Fibroblast of lung (primary cell): ENCODE measurements at regions not wholly inside any gene's neighbourhood (a gene's known extent, or its start where the extent isn't known, plus 50 kb on each side); places are given as distances from the start of the nearest gene placed in this dataset.

Experiments used
- DNase-seq, 2 donors: peaks; one replicate each; pipeline versions ENCODE4 v3.0.0 to v3.0.0-alpha.2; 2010; ENCODE audit warnings: low read depth in 2 of 2
- H2AFZ ChIP-seq: 2 replicates; pipeline ENCODE4 v1.5.1; 2012; ENCODE audit warnings: low read length, control low read depth, inconsistent platforms
- H3K27ac ChIP-seq: 2 replicates; pipeline ENCODE4 v1.5.1; 2011; ENCODE audit warnings: low read length, control low read depth; ENCODE audit not compliant: insufficient read depth
- H3K27me3 ChIP-seq: 2 replicates; pipeline ENCODE4 v1.5.1; 2011; ENCODE audit warnings: mild to moderate bottlenecking, low read length; ENCODE audit not compliant: control insufficient read depth, insufficient read depth
- H3K36me3 ChIP-seq: 2 replicates; pipeline ENCODE4 v1.5.1; 2011; ENCODE audit warnings: low read length; ENCODE audit not compliant: control insufficient read depth, insufficient read depth
- H3K4me1 ChIP-seq: 2 replicates; pipeline ENCODE4 v1.5.1; 2011; ENCODE audit warnings: low read length; ENCODE audit not compliant: control insufficient read depth, insufficient read depth; ENCODE audit errors: extremely low read depth
- H3K4me2 ChIP-seq: 2 replicates; pipeline ENCODE4 v1.5.1; 2011; ENCODE audit warnings: low read length, control low read depth; ENCODE audit not compliant: insufficient read depth; ENCODE audit errors: extremely low read depth
- H3K4me3 ChIP-seq, 4 experiments: fragments of 200-600 bp in 1 of 4; sonication (generic) in 1 of 4; replicated peaks in 1 of 4; 2 replicates each; pipeline ENCODE4 v1.5.1; 2011 to 2016; ENCODE audit warnings: low read length in 4 of 4, low read depth in 3 of 4, mild to moderate bottlenecking in 3 of 4, control low read depth in 2 of 4, inconsistent platforms in 1 of 4, mixed read lengths in 1 of 4; ENCODE audit not compliant: insufficient read depth in 1 of 4; ENCODE audit errors: control extremely low read depth in 1 of 4
- H3K79me2 ChIP-seq: 2 replicates; pipeline ENCODE4 v1.5.1; 2012; ENCODE audit warnings: mild to moderate bottlenecking, low read length, inconsistent platforms; ENCODE audit not compliant: control insufficient read depth, insufficient read depth
- H3K9ac ChIP-seq: 2 replicates; pipeline ENCODE4 v1.5.1; 2011; ENCODE audit warnings: mild to moderate bottlenecking, low read length, control low read depth; ENCODE audit not compliant: insufficient read depth
- H3K9me3 ChIP-seq: 2 replicates; pipeline ENCODE4 v1.5.1; 2012; ENCODE audit warnings: low read depth, low read length; ENCODE audit not compliant: control insufficient read depth, insufficient read depth
- H4K20me1 ChIP-seq: 2 replicates; pipeline ENCODE4 v1.5.1; 2011; ENCODE audit warnings: low read length; ENCODE audit not compliant: control insufficient read depth, insufficient read depth; ENCODE audit errors: extremely low read depth
- CTCF ChIP-seq, 2 donors: IDR thresholded peaks in 1 of 2; conservative IDR thresholded peaks in 1 of 2; 1 replicate in 1 of 2; 2 replicates in 1 of 2; pipeline ENCODE4 v1.5.1; 2011 to 2012; ENCODE audit warnings: low read length in 2 of 2, control low read depth in 1 of 2, inconsistent platforms in 1 of 2, low read depth in 1 of 2, mild to moderate bottlenecking in 1 of 2
- EZH2 ChIP-seq: IDR thresholded peaks from 2 replicates; pipeline ENCODE4 v1.5.1; 2012; ENCODE audit warnings: low read length, control low read depth, mild to moderate bottlenecking; ENCODE audit errors: missing control alignments

GRCh38 chr3:146845361-146845760, 240.2 kb upstream of the PLSCR5 start:
- TF ChIP-seq EZH2: no peak
- TF ChIP-seq CTCF (conservative IDR thresholded peaks at IDR 0.05 in 1 of 2, IDR thresholded peaks at IDR 0.05 in 1 of 2; ENCODE audit: low read depth in 1 of 2, low read length in 2 of 2): no peak
- no peak overlapping the region for H3K27ac ChIP-seq

GRCh38 chr3:146843476-146843875, 238.3 kb upstream of the PLSCR5 start:
- no peaks in the 10 kb centered on the region for H3K27me3 ChIP-seq
- TF ChIP-seq CTCF (conservative IDR thresholded peaks at IDR 0.05 in 1 of 2, IDR thresholded peaks at IDR 0.05 in 1 of 2; ENCODE audit: low read depth in 1 of 2, low read length in 2 of 2): no peak
- no peak for TF ChIP-seq EZH2
- no peak overlapping the region for H3K27ac ChIP-seq
- no peaks in the 10 kb centered on the region for H4K20me1 ChIP-seq
- no peak overlapping the region for H3K9ac ChIP-seq
- H3K79me2 ChIP-seq: no peaks in the 10 kb centered on the region
- H3K9me3 ChIP-seq: no peaks in the 10 kb centered on the region
- no peaks in the 10 kb centered on the region for H3K4me1 ChIP-seq
- H3K4me2 ChIP-seq: no peak overlapping the region
- DNase-seq: no peak
- H2AFZ ChIP-seq: no peak overlapping the region
- H3K36me3 ChIP-seq: no peaks in the 10 kb centered on the region
- no peak overlapping the region for H3K4me3 ChIP-seq

More at GRCh38 chr3:146845361-146845760, 240.2 kb upstream of the PLSCR5 start:
- H4K20me1 ChIP-seq: no peaks in the 10 kb centered on the region
- H3K36me3 ChIP-seq: no peaks in the 10 kb centered on the region
- no peaks in the 10 kb centered on the region for H3K79me2 ChIP-seq
- DNase-seq: no peak
- H3K27me3 ChIP-seq: no peaks in the 10 kb centered on the region
- H3K9me3 ChIP-seq: no peaks in the 10 kb centered on the region
- no peak overlapping the region for H3K4me3 ChIP-seq
- no peak overlapping the region for H3K9ac ChIP-seq
- H3K4me1 ChIP-seq: no peaks in the 10 kb centered on the region
- H2AFZ ChIP-seq: no peak overlapping the region
- H3K4me2 ChIP-seq: no peak overlapping the region

- H3K4me3 ChIP-seq: no peak overlapping the region
- H3K36me3 ChIP-seq: no peaks in the 10 kb centered on the region
- peak in 1 of 2 donors; percentile 1 for DNase-seq
- no peak overlapping the region for H3K4me2 ChIP-seq
- no peaks in the 10 kb centered on the region for H3K9me3 ChIP-seq
- no peaks in the 10 kb centered on the region for H3K27me3 ChIP-seq
- no peaks in the 10 kb centered on the region for H4K20me1 ChIP-seq
- no peak for TF ChIP-seq CTCF (conservative IDR thresholded peaks at IDR 0.05 in 1 of 2, IDR thresholded peaks at IDR 0.05 in 1 of 2; ENCODE audit: low read depth in 1 of 2, low read length in 2 of 2)
- TF ChIP-seq EZH2: no peak
- no peak overlapping the region for H3K27ac ChIP-seq
- H3K79me2 ChIP-seq: no peaks in the 10 kb centered on the region
- no peaks in the 10 kb centered on the region for H3K4me1 ChIP-seq
- H2AFZ ChIP-seq: no peak overlapping the region
- no peak overlapping the region for H3K9ac ChIP-seq
Measured at GRCh38 chr3:146839727-146840375, 234.7 kb upstream of the PLSCR5 start.
